HT-29 (cell line): ENCODE measurements at regions not wholly inside any gene's neighbourhood (a gene's known extent, or its start where the extent isn't known, plus 50 kb on each side); places are given as distances from the start of the nearest gene placed in this dataset.

Source experiments
- DNase-seq: peaks from one replicate; pipeline ENCODE4 v3.0.0-alpha.2; 2015; ENCODE audit warnings: low spot score

DNA sequence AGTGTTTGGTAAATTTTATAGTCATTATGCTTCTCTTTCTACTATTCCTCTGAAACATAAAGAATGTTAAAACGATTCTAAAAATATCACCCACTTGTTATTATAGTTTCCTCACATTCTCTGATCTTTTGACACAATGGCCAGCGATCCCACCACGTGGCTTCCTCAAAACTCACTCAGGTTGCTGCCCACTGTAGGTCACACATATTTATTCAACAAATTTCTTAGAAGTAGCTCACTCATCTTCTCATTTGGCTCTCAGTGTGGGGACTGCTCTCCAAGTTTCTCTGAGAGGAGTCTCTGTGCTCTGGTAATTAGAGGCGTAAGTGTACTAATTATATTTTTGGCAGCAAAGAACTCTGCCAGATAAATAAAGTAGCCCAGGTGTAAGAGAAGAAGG is 465.4 kb downstream of the CDH11 start:
- no peak for DNase-seq

DNA sequence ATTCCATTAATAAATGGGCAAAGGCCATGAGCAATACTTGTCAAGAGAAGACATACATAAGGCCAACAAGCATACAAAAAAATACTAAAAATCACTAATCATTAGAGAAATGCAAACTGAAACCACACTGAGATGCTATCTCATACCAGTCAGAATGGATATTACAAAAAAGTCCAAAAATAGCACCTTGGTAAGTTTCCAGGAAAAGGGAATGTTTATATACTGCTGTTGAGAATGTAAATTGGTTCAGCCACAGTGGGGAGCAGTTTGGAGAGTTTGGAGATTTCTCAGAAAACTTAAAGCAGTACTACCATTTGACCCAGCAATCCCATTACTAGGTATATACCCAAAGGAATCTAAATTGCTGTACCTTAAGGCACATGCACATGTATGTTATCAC is 467.7 kb downstream of the CDH11 start:
- DNase-seq: no peak

DNA sequence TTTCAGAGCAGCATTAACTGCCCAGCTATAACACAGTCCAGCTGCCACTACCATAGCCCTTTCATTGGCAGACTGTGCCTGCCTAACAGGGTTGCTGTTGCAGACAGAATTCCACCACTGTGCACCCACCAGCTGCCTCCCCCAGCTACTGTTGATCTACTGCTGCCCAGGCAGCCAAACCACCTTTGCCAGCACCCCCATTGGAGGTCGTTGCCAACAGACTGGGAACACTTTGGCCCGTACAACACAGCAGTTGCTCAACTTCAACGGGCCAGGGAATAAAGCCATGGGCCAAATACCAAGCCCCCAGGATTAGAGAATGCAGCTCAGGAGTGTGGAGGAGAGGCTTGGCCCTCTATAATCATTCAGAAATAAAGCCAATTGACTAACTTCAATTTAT is 473.6 kb downstream of the CDH11 start:
- no peak for DNase-seq

DNA sequence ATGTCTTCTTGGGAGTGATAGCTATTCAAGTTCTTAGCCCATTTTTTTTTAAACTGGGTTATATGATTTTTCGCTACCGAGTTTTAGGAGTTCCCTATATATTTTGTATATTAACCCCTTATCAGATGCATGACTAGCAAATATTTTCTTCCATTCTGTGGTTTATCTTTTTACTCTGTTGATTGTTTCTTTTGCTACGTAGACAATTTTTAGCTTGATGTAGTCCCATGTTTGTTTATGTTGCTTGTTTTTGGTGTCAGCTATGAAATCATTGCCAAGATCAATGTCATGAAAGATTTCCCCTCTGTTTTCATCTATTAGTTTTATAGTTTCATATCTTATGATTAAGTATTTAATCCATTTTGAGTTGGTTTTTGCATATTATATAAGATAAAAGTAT is 480.5 kb downstream of the CDH11 start:
- DNase-seq: no peak

DNA sequence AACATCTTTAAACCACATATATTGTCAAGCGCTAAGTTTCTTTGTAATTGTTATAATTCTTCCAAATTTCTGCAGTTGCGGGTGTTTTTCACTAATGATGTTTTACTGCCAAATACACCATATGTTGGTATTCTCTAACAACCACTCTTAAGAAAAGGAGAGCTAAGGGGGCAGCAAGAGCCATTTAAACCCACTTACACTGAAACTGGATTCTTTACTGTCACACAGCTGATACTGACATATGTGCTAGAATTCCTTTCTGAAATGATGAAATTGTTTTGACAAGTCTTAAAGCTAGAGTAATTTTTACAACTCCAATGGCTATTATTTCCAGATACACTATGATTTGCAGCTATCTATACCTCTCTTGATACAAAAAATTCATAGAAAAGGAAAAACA is 483.1 kb downstream of the CDH11 start:
- no peak for DNase-seq

DNA sequence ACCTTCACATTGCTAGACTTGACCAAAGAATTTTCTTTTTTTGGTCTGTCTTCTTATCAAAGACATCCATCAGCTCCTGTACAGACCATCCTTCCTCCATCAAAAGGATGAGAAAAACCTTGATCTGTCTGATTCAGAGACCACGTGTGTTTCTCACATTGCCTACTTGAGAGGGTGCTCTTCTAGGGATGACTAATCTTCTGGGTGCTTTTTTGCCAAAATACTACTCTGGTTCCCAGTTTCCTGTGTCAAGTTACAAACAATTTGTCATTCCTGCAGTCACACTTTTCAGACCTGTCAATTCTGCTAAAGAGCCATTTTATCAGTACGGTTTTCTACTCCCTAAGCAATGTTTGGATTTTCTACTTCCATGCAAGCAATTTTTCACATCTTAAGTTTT is 492.2 kb downstream of the CDH11 start:
- DNase-seq: no peak

DNA sequence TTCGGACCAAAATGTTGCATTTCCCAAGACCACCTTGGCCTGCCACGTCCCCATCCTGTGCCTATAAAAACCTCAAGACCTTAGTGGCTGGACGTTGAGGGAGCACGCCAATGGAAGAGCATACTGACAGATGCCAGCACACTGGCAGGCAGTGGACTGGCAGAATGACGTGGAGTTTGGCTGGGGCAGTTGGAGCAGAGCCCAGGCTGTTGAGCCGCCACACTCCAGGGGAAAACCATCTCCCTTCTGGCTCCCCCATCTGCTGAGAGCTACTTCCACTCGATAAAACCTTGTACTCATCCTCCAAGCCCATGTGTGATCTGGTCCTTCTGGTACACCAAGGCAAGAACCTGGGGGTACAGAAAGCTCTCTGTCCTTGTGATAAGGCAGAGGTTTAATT is 494.1 kb downstream of the CDH11 start:
- no peak for DNase-seq

DNA sequence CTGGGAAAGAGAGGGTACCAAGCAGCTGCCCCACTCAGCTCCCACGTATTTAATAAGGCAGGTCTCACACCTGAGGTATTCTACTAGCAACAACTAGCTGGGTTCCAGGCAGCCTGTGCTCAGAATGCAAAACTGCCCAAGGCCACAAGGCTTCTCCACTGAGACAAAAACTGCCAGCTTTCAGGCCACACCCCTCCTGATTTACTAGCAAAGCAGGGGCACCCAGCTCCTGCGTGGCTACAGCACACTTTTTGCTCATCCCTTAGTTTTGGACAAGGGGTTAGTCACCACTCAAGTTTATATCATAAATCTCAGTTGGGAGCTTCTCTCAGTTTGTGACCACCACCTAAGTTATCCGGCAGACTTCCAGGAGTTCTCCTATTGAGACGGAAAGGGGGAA is 494.6 kb downstream of the CDH11 start:
- DNase-seq: peak; percentile 8

DNA sequence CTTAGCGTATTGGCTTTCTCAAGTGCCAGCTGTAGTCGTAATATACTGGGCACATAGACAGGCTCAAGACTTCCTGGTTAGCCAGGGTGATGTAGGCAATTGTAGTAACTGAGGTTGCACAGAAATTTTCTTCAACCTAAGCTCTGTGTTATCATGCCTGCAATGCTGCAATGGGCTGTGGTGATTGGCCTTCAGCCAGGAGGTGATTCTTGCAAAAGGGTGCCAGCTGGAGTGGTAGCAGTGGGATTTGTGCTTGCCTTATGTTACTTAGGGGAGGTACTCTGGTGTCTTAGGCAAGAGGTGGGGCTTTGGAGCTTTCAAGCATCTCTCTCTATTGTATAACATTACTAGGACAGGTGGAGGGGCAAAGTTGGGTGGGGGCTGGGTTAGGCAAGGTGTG is 495.1 kb downstream of the CDH11 start:
- DNase-seq: no peak

DNA sequence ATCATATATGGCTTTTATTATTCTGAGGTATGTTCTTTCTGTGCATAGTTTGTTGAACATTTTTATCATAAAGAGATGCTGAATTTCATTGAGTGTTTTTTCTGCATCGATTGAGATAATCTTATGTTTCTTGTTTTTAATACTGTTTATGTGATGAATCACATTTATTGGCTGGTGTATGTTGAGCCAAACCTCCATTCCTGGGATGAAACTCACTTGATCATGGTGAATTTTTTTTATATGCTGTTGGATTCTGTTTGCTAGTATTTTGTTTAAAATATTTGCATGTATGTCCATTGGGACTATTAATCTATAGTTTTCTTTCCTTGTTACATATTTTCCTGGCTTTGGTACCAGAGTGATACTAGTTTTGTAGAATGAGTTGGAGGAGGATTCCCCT is 500.2 kb downstream of the CDH11 start:
- no peak for DNase-seq

DNA sequence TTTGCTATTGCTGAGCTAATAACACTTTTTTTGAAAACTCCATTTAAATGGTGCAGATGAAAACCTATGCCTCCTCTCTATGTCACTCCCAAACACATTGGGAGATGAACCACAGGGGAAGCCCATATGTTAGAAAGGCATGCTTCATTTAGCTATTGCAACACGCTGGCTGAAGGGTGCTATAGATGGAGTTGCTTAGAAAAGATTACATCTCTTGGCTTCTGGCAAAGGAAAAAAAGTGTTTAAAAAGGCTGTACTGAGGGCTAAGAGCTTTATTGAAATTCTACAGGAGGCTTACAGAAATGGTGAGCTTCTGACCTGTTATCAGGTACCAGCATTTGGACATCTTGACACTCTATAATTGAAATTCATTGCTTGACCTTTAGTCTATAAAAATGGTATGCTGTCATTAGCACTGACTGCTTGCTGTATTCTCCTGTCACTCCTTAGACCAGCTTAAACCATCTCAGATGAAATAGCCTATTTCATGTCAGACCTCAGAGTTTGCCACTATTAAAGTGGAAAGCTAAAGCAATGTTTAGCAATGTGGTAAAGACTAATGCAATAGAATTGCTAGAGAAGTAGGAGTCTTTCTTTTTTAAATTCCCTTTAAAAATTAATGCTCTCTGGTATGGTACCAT is 503.9 kb downstream of the CDH11 start:
- no peak for DNase-seq

DNA sequence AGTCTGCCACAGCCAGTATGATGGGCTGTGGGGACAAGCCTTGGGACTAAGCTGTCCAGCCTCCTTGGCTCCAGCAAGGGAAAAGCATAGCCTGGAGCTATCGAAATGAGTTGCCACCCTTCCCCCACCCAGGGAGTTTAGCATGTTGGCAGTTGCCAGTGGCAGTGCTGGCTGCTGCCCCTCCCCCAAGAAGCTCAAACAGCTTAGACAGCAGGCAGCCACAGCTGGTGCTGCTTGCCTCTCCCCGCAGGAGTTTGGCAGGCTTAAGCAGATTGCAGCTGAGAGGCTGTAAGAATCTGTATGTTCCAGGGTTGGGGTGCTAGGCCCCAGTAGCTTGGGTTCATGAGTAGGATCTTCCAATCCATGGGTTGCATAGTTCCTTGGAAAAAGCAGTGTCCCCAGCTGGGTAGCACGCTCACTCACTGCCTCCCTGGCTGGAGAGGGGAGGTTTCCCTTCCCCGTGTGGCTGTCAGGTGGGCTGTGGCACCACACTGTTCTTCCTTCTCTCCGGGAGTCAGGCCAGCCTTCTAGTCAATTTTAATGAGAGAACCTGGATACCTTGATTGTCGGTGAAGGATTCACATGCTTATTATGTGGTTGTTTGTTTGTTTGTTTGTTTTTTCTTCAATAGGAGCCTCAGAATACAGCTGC is 506.1 kb downstream of the CDH11 start:
- no peak for DNase-seq

DNA sequence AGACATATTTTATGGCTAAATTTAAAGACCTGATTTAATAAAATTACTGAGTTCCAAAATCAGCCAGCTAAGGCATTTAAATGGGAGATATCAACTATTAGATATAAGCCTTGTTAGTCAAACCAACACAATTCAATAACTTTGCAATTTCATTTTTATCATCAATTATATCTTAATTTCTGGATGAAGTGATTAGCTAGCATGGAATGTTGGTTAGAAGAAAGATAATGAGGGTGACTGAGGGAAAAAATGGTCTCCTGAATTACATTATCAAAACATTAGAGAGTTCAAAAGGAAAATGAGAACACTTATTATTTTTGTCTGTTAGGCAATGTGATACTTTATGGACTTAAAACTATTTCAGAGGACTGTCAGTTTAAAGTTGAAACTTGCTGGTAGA is 525.7 kb downstream of the CDH11 start:
- no peak for DNase-seq

DNA sequence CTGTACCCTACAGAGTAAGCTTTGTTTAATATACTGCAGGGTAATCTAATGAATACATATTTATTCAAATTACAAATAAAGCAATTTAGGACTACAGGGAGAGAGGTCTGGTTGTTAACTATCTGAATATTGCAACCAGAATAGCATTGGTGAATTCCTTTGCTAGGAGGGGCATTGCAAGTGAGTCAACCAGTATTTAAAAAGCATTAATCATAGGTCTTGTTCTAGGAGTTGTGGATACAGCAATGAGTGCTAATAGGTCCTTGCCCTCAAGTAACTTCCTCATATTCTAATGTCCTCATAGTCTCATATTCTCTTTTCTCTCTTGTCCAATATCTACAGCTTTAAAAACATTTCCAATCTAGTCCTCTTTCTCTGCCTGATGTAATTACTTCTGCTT is 531.4 kb downstream of the CDH11 start:
- DNase-seq: no peak

DNA sequence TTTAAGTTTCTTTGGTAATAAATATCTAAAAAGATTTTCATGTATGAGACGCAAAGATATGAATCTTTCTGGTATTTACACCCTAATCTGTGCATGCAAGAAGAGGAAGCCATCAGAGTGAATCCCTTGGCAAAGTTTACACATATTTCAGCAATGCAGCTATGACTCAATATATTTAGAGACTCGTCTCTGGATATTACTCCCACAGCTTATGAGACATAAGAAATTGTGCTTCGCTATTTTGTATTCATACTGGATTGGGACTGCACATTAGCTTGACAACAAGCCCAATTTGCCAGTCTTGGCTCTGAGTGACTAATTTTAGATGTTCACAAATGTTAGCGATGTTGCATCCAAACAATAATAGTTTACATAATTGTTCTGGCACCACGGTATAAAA is 532.0 kb downstream of the CDH11 start:
- DNase-seq: no peak

DNA sequence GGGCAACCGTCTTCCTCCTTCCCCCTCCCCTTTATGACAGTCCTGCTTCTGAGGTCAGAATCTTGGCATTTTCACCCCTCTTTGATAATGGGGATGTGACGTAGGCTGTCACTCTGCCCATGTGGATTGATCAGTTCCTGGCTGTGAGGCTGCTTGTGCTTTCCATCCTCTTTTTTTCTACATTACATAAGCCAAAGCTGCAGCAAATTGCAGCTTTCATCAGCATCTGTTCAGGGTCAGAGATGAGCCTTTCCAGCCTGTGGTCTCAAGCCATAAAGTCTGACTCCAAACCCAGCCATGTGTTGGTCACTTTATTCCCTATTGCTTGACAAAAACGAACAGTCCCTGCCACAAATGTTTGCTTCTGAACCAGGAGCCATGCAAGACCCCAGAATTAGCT is 535.1 kb downstream of the CDH11 start:
- DNase-seq: no peak

DNA sequence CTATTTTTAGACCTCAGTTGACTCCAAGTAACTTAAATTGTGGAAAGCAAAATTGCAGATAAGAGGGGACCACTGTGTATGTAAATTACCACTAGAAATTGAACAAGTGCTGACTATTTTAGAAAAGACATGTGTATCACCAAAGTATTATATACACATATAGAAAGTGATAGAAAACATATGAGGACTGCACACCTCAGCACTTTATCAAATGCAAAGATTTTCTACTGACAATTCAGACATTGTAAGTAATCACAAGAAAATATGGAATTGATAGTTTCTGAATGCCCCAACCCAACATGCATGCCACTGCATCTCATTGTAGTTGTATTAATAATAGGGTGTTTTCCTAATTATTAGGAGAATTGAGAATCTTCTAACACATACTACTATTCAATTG is 536.5 kb downstream of the CDH11 start:
- DNase-seq: no peak

DNA sequence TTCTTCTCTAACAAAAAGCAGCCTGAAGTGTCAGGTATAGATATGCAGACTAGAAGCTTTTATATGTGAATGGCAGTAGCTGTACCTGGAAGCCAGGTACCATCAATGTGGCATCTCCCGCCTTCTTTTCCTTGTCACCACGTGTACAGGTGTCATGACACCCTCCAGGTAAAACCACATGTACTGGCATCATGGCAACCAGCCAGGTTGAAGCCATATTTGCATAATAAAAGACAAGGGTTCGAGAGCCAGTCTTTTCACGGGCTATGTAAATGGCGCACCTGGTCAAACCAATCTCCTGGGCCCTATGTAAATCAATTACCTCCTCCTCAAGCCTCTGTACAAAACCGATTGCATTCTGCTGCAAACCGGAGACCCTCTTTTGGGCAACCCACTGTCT is 541.3 kb downstream of the CDH11 start:
- DNase-seq: no peak

DNA sequence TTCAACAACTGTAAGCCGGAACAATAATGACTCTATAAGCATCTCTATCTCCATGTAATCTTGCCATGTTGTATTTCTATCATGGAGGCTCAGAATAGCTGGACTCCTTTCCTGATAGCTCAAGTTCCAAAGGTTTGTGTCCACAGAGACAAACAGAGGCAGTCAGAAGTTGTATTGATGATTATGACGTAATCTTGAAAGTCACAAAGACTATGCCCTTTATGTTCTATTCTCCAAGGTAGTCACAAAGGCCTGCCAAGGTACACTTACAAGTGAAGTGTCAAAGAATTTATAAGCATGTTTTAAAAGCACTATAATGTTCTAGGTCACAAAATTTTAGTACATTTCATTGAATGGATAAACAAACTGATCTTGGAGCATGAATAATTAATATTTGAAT is 542.2 kb downstream of the CDH11 start:
- DNase-seq: no peak

DNA sequence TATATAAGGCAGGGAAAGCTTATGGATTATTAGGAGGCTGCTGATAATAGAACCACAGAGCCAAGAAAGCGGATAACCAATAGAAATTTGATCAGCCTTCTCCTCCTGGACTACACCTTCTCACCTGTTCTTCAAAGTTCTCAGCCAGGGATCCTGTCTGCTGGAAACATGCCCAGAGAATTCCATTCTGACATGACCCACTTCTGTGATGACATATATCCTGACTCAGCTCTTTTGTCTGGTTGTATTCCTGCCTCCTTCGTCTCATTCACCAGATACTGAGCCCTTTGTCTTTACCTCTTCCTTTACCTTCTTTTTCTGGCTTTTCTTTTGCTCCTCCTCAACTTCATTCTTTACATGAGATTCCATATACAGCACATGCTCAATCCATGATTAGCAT is 576.1 kb downstream of the CDH11 start:
- no peak for DNase-seq

DNA sequence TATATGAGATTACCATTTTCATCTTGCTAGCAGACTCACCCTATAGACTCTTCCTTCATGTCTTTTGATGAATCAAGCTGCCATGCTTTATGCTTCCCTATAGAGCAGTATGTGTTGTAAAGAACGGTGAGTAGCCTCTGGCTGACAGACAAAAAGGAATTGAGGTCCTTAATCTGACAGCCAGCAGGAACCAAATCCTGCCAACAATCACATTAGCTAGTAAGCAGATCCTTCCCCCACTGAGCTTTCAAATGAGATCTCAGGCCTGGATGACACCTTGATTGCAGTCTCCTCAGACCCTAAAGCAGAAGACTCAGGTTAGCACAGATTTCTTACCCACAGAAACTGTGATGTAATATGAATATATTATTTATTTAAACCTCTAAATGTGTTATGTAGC is 577.0 kb downstream of the CDH11 start:
- DNase-seq: no peak

DNA sequence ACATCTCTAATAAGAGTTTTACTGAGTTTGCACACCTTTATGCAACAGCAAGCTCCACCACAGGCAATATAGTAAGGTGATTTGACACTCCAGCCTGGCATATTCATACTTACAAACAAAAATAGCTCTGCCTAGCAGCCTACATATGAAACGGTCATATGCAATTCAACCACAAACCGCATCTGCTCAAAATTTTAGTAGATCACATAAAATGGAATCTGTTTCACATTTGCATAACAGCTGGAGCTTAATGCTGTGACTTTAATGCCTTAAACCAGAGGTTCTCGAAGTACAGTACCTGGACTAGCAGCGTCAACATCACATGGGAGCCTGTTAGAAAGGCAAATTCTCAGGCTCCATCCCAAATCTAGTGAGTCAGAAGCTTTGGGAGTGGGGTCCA is 578.4 kb downstream of the CDH11 start:
- DNase-seq: no peak

DNA sequence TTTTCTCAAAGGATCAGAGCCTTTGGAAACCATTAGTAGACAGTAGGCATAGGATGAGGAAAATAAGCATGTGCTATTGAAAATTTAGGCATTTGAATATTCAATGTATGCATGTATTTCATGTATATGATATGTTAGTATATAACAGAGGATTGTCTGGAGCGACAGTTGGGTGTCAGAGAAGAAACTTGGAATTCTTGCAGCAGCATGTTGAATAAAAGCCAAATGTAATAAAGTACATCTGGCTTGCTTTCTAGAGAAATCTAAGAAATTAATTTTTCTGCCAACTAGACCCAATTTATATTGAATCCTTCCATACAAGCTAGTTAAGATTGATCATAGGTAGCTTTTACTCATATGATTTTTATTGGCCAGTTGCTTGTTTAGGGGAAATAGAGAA is 578.8 kb downstream of the CDH11 start:
- DNase-seq: no peak

DNA sequence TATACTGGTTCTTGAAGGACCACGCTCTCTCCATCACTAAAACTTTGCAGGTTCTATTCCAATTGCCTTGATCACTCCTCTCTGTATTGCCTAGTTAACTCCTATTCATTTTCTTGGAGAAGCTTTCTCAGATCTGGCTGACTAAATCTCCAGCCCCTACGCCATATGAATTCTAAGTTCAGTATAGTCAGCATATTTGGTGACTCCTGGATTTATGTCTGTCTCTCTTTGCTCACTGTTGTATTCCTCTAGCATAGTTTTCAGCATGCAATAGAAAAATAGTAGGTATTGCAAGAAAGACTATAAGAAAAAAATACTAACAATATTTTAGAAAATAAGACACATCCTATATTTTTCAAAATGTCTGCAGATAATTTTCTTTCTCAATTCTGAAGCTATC is 579.7 kb downstream of the CDH11 start:
- no peak for DNase-seq
